Neural progenitor cell (in vitro differentiated cells): ENCODE measurements at regions not wholly inside any gene's neighbourhood (a gene's known extent, or its start where the extent isn't known, plus 50 kb on each side); places are given as distances from the start of the nearest gene placed in this dataset.

Experiments
- DNase-seq: peaks from one replicate; pipeline ENCODE4 v3.0.0-alpha.2; 2016; ENCODE audit warnings: low spot score
- H2AFZ ChIP-seq: fragments of 200-600 bp; sonication (generic); replicated peaks from 2 replicates; pipeline ENCODE4 v1.6.1; 2016; ENCODE audit warnings: antibody characterized with exemption
- H3F3A ChIP-seq: fragments of 200-600 bp; sonication (generic); 2 replicates; pipeline ENCODE4 v1.6.1; 2016; ENCODE audit warnings: antibody characterized with exemption, low read depth
- H3K27ac ChIP-seq: fragments of 200-600 bp; sonication (generic); 2 replicates; pipeline ENCODE4 v1.5.1; 2016; ENCODE audit warnings: mild to moderate bottlenecking
- H3K27me3 ChIP-seq: fragments of 200-600 bp; sonication (generic); 2 replicates; pipeline ENCODE4 v1.6.1; 2016; ENCODE audit warnings: mild to moderate bottlenecking, moderate library complexity
- H3K36me3 ChIP-seq: fragments of 200-600 bp; sonication (generic); 2 replicates; pipeline ENCODE4 v1.5.1; 2016
- H3K4me1 ChIP-seq: fragments of 200-600 bp; sonication (generic); 2 replicates; pipeline ENCODE4 v1.6.1; 2016; ENCODE audit warnings: mixed run types
- H3K4me2 ChIP-seq: fragments of 200-600 bp; sonication (generic); 2 replicates; pipeline ENCODE4 v1.6.1; 2016
- H3K4me3 ChIP-seq: fragments of 200-600 bp; sonication (generic); 2 replicates; pipeline ENCODE4 v1.5.1; 2016
- H3K79me2 ChIP-seq: fragments of 200-600 bp; sonication (generic); 2 replicates; pipeline ENCODE4 v1.6.1; 2016; ENCODE audit warnings: low read depth
- H3K9ac ChIP-seq: fragments of 200-600 bp; sonication (generic); 2 replicates; pipeline ENCODE4 v1.6.1; 2016
- H3K9me3 ChIP-seq: fragments of 200-600 bp; sonication (generic); 2 replicates; pipeline ENCODE4 v1.5.1; 2016; ENCODE audit warnings: low read depth
- H4K20me1 ChIP-seq: fragments of 200-600 bp; sonication (generic); 2 replicates; pipeline ENCODE4 v1.6.1; 2016; ENCODE audit warnings: low read depth
- H3K27ac Mint-ChIP-seq: 3 replicates; pipeline ENCODE4 v1.8.0; 2021; ENCODE audit warnings: mixed read lengths
- H3K27me3 Mint-ChIP-seq: 2 replicates; pipeline ENCODE4 v1.8.0; 2022; ENCODE audit warnings: low read depth, mild to moderate bottlenecking, inconsistent platforms, moderate library complexity, mixed read lengths; ENCODE audit not compliant: insufficient read depth
- H3K36me3 Mint-ChIP-seq: 3 replicates; pipeline ENCODE4 v1.8.0; 2021; ENCODE audit warnings: mixed read lengths
- H3K4me1 Mint-ChIP-seq: 3 replicates; pipeline ENCODE4 v1.8.0; 2021; ENCODE audit warnings: mixed read lengths
- H3K4me3 Mint-ChIP-seq: 3 replicates; pipeline ENCODE4 v1.8.0; 2021; ENCODE audit warnings: mild to moderate bottlenecking, moderate library complexity, mixed read lengths
- H3K9me3 Mint-ChIP-seq: 3 replicates; pipeline ENCODE4 v1.8.0; 2020; ENCODE audit warnings: mixed read lengths
- EZH2 ChIP-seq: fragments of 200-600 bp; sonication (generic); IDR thresholded peaks from 2 replicates; pipeline ENCODE4 v1.6.1; 2017; ENCODE audit warnings: antibody characterized with exemption, mild to moderate bottlenecking, moderate library complexity
- EZH2phosphoT487 ChIP-seq: fragments of 200-600 bp; sonication (generic); IDR thresholded peaks from 2 replicates; pipeline ENCODE4 v1.6.1; 2017; ENCODE audit warnings: antibody characterized with exemption
- TF ChIP-seq, protein P1 (sequence below): fragments of 200-600 bp; sonication (generic); IDR thresholded peaks from 2 replicates; pipeline ENCODE4 v1.5.1; 2017; ENCODE audit warnings: antibody characterized with exemption, mild to moderate bottlenecking

DNA sequence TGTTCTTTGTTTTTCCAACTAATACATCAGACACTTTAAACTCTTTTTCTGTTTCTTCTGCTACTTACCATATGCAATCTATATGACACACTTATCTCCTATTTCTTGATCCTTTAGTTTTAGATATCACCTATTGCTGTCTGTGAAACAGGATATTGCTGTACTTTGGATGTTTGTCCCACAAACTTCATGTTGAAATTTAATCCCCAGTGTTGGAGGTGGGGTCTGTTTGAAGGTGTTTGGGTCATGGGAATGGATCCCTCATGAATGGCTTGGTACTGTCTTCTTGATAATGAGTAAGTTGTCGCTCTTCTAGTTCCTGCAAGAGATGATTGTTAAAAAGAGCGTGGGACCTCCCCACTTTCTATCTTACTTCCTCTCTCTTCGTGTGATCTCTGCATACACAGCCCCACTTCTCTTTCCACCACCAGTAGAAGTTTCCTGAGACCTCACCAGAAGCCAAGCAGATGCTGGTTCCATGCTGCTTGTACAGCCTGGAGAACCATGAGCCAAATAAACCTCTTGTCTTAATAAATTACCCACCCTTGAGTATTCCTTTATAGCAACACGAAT lies 244.2 kb downstream of the NHLRC3 start:
- no peaks in the 10 kb centered on the region for H3K4me1 Mint-ChIP-seq
- no peak overlapping the region for H3K27ac Mint-ChIP-seq
- Histone ChIP-seq H3K27ac (no peak overlapping the region), H3F3A (no peaks in the 10 kb centered on the region), H3K4me3 (no peak overlapping the region), H2AFZ (no peak overlapping the region), H3K36me3 (no peaks in the 10 kb centered on the region), H3K79me2 (no peaks in the 10 kb centered on the region), H3K9ac (no peak overlapping the region), H3K27me3 (no peaks in the 10 kb centered on the region), H4K20me1 (no peaks in the 10 kb centered on the region), H3K4me1 (no peaks in the 10 kb centered on the region), H3K9me3 (peaks cover 6% of the 10 kb centered on the region), H3K4me2 (no peak overlapping the region)
- H3K4me3 Mint-ChIP-seq = no peak overlapping the region
- no peaks in the 10 kb centered on the region for H3K27me3 Mint-ChIP-seq
- DNase-seq = no peak
- no peaks in the 10 kb centered on the region for H3K36me3 Mint-ChIP-seq
- TF ChIP-seq, protein P1, sequence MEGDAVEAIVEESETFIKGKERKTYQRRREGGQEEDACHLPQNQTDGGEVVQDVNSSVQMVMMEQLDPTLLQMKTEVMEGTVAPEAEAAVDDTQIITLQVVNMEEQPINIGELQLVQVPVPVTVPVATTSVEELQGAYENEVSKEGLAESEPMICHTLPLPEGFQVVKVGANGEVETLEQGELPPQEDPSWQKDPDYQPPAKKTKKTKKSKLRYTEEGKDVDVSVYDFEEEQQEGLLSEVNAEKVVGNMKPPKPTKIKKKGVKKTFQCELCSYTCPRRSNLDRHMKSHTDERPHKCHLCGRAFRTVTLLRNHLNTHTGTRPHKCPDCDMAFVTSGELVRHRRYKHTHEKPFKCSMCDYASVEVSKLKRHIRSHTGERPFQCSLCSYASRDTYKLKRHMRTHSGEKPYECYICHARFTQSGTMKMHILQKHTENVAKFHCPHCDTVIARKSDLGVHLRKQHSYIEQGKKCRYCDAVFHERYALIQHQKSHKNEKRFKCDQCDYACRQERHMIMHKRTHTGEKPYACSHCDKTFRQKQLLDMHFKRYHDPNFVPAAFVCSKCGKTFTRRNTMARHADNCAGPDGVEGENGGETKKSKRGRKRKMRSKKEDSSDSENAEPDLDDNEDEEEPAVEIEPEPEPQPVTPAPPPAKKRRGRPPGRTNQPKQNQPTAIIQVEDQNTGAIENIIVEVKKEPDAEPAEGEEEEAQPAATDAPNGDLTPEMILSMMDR = no peak
- TF ChIP-seq EZH2 = no peak
- TF ChIP-seq EZH2phosphoT487 = no peak
- H3K9me3 Mint-ChIP-seq = peaks cover 9% of the 10 kb centered on the region

GRCh38 chr13:39283072-39283471 lies 244.8 kb downstream of the NHLRC3 start:
- no peaks in the 10 kb centered on the region for H3K27me3 ChIP-seq
- no peak overlapping the region for H3K9ac ChIP-seq
- no peaks in the 10 kb centered on the region for H3K4me1 ChIP-seq
- Mint-ChIP-seq H3K4me3 (no peak overlapping the region), H3K27me3 (no peaks in the 10 kb centered on the region), H3K9me3 (peaks cover 14% of the 10 kb centered on the region), H3K27ac (no peak overlapping the region), H3K36me3 (no peaks in the 10 kb centered on the region), H3K4me1 (no peaks in the 10 kb centered on the region)
- H3K27ac ChIP-seq = no peak overlapping the region
- H3K4me2 ChIP-seq = no peak overlapping the region
- no peaks in the 10 kb centered on the region for H4K20me1 ChIP-seq
- no peaks in the 10 kb centered on the region for H3F3A ChIP-seq
- no peak for TF ChIP-seq EZH2phosphoT487
- no peak for TF ChIP-seq EZH2
- TF ChIP-seq, protein P1 = no peak
- no peak for DNase-seq
- H3K4me3 ChIP-seq = no peak overlapping the region
- H2AFZ ChIP-seq = peak overlapping the region; percentile 13
- H3K9me3 ChIP-seq = peaks cover 8% of the 10 kb centered on the region
- H3K36me3 ChIP-seq = no peaks in the 10 kb centered on the region
- H3K79me2 ChIP-seq = no peaks in the 10 kb centered on the region

- H3K9me3 Mint-ChIP-seq = peaks cover 29% of the 10 kb centered on the region
- no peak for TF ChIP-seq EZH2phosphoT487
- TF ChIP-seq, protein P1 = peak; percentile 37
- H3K4me1 Mint-ChIP-seq = no peaks in the 10 kb centered on the region
- no peaks in the 10 kb centered on the region for H4K20me1 ChIP-seq
- no peaks in the 10 kb centered on the region for H3K4me1 ChIP-seq
- no peaks in the 10 kb centered on the region for H3K36me3 ChIP-seq
- no peaks in the 10 kb centered on the region for H3K27me3 Mint-ChIP-seq
- no peaks in the 10 kb centered on the region for H3K36me3 Mint-ChIP-seq
- no peak overlapping the region for H3K4me3 ChIP-seq
- H3K27ac ChIP-seq = no peak overlapping the region
- H3K79me2 ChIP-seq = no peaks in the 10 kb centered on the region
- no peak overlapping the region for H3K27ac Mint-ChIP-seq
- H3K9me3 ChIP-seq = peaks cover 8% of the 10 kb centered on the region
- no peaks in the 10 kb centered on the region for H3K27me3 ChIP-seq
- H3K4me2 ChIP-seq = no peak overlapping the region
- no peak overlapping the region for H2AFZ ChIP-seq
- DNase-seq = peak; percentile 15
- H3F3A ChIP-seq = no peaks in the 10 kb centered on the region
- no peak overlapping the region for H3K4me3 Mint-ChIP-seq
- no peak overlapping the region for H3K9ac ChIP-seq
These were observed 246.6 kb downstream of the NHLRC3 start for GRCh38 chr13:39284801-39285388.
